SJCRH30 (cell line): ENCODE measurements at regions not wholly inside any gene's neighbourhood (a gene's known extent, or its start where the extent isn't known, plus 50 kb on each side); places are given as distances from the start of the nearest gene placed in this dataset.

Source experiments
- DNase-seq, 2 experiments: peaks; one replicate each; pipeline ENCODE4 v3.0.0-alpha.2; 2015 to 2020
- H3K27ac ChIP-seq: fragments of 250-450 bp; sonication (Bioruptor Pico); 2 replicates; pipeline ENCODE4 v1.5.1; 2020; ENCODE audit warnings: mild to moderate bottlenecking, moderate library complexity
- H3K27me3 ChIP-seq: fragments of 250-450 bp; sonication (Bioruptor Pico); 2 replicates; pipeline ENCODE4 v1.5.1; 2020; ENCODE audit warnings: mild to moderate bottlenecking, moderate library complexity
- H3K36me3 ChIP-seq: fragments of 250-450 bp; sonication (Bioruptor Pico); 2 replicates; pipeline ENCODE4 v1.5.1; 2020; ENCODE audit warnings: mild to moderate bottlenecking, moderate library complexity
- H3K4me1 ChIP-seq: fragments of 250-450 bp; sonication (Bioruptor Pico); 2 replicates; pipeline ENCODE4 v1.5.1; 2020; ENCODE audit warnings: mild to moderate bottlenecking, moderate library complexity
- H3K4me3 ChIP-seq: fragments of 250-450 bp; sonication (Bioruptor Pico); 2 replicates; pipeline ENCODE4 v1.5.1; 2020; ENCODE audit warnings: mild to moderate bottlenecking, moderate library complexity
- H3K9me3 ChIP-seq: fragments of 250-450 bp; sonication (Bioruptor Pico); replicated peaks from 2 replicates; pipeline ENCODE4 v1.5.1; 2020; ENCODE audit warnings: mild to moderate bottlenecking, moderate library complexity

GRCh38 chr18:39655341-39655740 lies 2089.7 kb upstream of the CELF4 start:
- Histone ChIP-seq H3K9me3 (no peaks in the 10 kb centered on the region), H3K27ac (no peak overlapping the region), H3K4me1 (no peaks in the 10 kb centered on the region), H3K27me3 (no peaks in the 10 kb centered on the region), H3K4me3 (no peak overlapping the region), H3K36me3 (no peaks in the 10 kb centered on the region)
- DNase-seq = no peak

- Histone ChIP-seq H3K27ac (no peak overlapping the region), H3K9me3 (no peaks in the 10 kb centered on the region), H3K4me1 (no peaks in the 10 kb centered on the region), H3K4me3 (no peak overlapping the region), H3K27me3 (no peaks in the 10 kb centered on the region), H3K36me3 (no peaks in the 10 kb centered on the region)
- no peak for DNase-seq
Observed at GRCh38 chr18:39653221-39653620, 2087.6 kb upstream of the CELF4 start.

- Histone ChIP-seq H3K27ac (no peak overlapping the region), H3K27me3 (no peaks in the 10 kb centered on the region), H3K4me1 (no peaks in the 10 kb centered on the region), H3K9me3 (no peaks in the 10 kb centered on the region), H3K36me3 (no peaks in the 10 kb centered on the region), H3K4me3 (no peak overlapping the region)
- no peak for DNase-seq
Observed at GRCh38 chr18:39648616-39649015, 2083.0 kb upstream of the CELF4 start.

- H3K27ac ChIP-seq = no peak overlapping the region
- no peaks in the 10 kb centered on the region for H3K4me1 ChIP-seq
- H3K27me3 ChIP-seq = no peaks in the 10 kb centered on the region
- peak; percentile 6 to 51 for DNase-seq
- H3K4me3 ChIP-seq = no peak overlapping the region
- H3K36me3 ChIP-seq = no peaks in the 10 kb centered on the region
- no peaks in the 10 kb centered on the region for H3K9me3 ChIP-seq
Observed at GRCh38 chr18:39647627-39648534, 2082.3 kb upstream of the CELF4 start.

- H3K4me3 ChIP-seq = no peak overlapping the region
- H3K27me3 ChIP-seq = no peaks in the 10 kb centered on the region
- H3K36me3 ChIP-seq = no peaks in the 10 kb centered on the region
- no peaks in the 10 kb centered on the region for H3K9me3 ChIP-seq
- no peaks in the 10 kb centered on the region for H3K4me1 ChIP-seq
- no peak overlapping the region for H3K27ac ChIP-seq
- no peak for DNase-seq
Observed at GRCh38 chr18:39638224-39638623, 2072.6 kb upstream of the CELF4 start.

GRCh38 chr18:39636931-39637330 lies 2071.3 kb upstream of the CELF4 start:
- Histone ChIP-seq H3K27ac (no peak overlapping the region), H3K4me1 (no peaks in the 10 kb centered on the region), H3K27me3 (no peaks in the 10 kb centered on the region), H3K4me3 (no peak overlapping the region), H3K36me3 (no peaks in the 10 kb centered on the region), H3K9me3 (no peaks in the 10 kb centered on the region)
- no peak for DNase-seq

GRCh38 chr18:39635966-39636365 lies 2070.4 kb upstream of the CELF4 start:
- H3K4me3 ChIP-seq = no peak overlapping the region
- no peaks in the 10 kb centered on the region for H3K9me3 ChIP-seq
- H3K27me3 ChIP-seq = no peaks in the 10 kb centered on the region
- DNase-seq = no peak
- no peaks in the 10 kb centered on the region for H3K4me1 ChIP-seq
- no peaks in the 10 kb centered on the region for H3K36me3 ChIP-seq
- H3K27ac ChIP-seq = no peak overlapping the region

GRCh38 chr18:39635192-39635591 lies 2069.6 kb upstream of the CELF4 start:
- no peak for DNase-seq
- Histone ChIP-seq H3K27ac (no peak overlapping the region), H3K27me3 (no peaks in the 10 kb centered on the region), H3K4me1 (no peaks in the 10 kb centered on the region), H3K9me3 (no peaks in the 10 kb centered on the region), H3K36me3 (no peaks in the 10 kb centered on the region), H3K4me3 (no peak overlapping the region)

- H3K27ac ChIP-seq = no peak overlapping the region
- H3K9me3 ChIP-seq = no peaks in the 10 kb centered on the region
- H3K36me3 ChIP-seq = no peaks in the 10 kb centered on the region
- no peak for DNase-seq
- no peak overlapping the region for H3K4me3 ChIP-seq
- H3K4me1 ChIP-seq = no peaks in the 10 kb centered on the region
- H3K27me3 ChIP-seq = no peaks in the 10 kb centered on the region
Observed at GRCh38 chr18:39627936-39628335, 2062.3 kb upstream of the CELF4 start.

- Histone ChIP-seq H3K4me1 (no peaks in the 10 kb centered on the region), H3K4me3 (no peak overlapping the region), H3K9me3 (no peaks in the 10 kb centered on the region), H3K27ac (no peak overlapping the region), H3K27me3 (no peaks in the 10 kb centered on the region), H3K36me3 (no peaks in the 10 kb centered on the region)
- no peak for DNase-seq
Observed at GRCh38 chr18:39624961-39625360, 2059.4 kb upstream of the CELF4 start.

- H3K36me3 ChIP-seq = no peaks in the 10 kb centered on the region
- no peaks in the 10 kb centered on the region for H3K4me1 ChIP-seq
- no peaks in the 10 kb centered on the region for H3K27me3 ChIP-seq
- no peak overlapping the region for H3K27ac ChIP-seq
- no peak for DNase-seq
- no peak overlapping the region for H3K4me3 ChIP-seq
- H3K9me3 ChIP-seq = no peaks in the 10 kb centered on the region
Observed at GRCh38 chr18:39622431-39622830, 2056.8 kb upstream of the CELF4 start.

GRCh38 chr18:39620551-39621168 lies 2055.1 kb upstream of the CELF4 start:
- Histone ChIP-seq H3K9me3 (no peaks in the 10 kb centered on the region), H3K36me3 (no peaks in the 10 kb centered on the region), H3K4me3 (no peak overlapping the region), H3K4me1 (no peaks in the 10 kb centered on the region), H3K27me3 (no peaks in the 10 kb centered on the region), H3K27ac (no peak overlapping the region)
- no peak for DNase-seq

GRCh38 chr18:39618265-39619003 lies 2052.8 kb upstream of the CELF4 start:
- Histone ChIP-seq H3K9me3 (no peaks in the 10 kb centered on the region), H3K36me3 (no peaks in the 10 kb centered on the region), H3K27me3 (no peaks in the 10 kb centered on the region), H3K27ac (no peak overlapping the region), H3K4me1 (no peaks in the 10 kb centered on the region), H3K4me3 (no peak overlapping the region)
- DNase-seq = no peak

- H3K36me3 ChIP-seq = no peaks in the 10 kb centered on the region
- no peak overlapping the region for H3K27ac ChIP-seq
- DNase-seq = no peak
- H3K4me1 ChIP-seq = no peaks in the 10 kb centered on the region
- H3K27me3 ChIP-seq = no peaks in the 10 kb centered on the region
- no peak overlapping the region for H3K4me3 ChIP-seq
- no peaks in the 10 kb centered on the region for H3K9me3 ChIP-seq
Observed at GRCh38 chr18:39611381-39612100, 2045.9 kb upstream of the CELF4 start.

- H3K27me3 ChIP-seq = no peaks in the 10 kb centered on the region
- DNase-seq = no peak
- no peak overlapping the region for H3K27ac ChIP-seq
- H3K4me1 ChIP-seq = no peaks in the 10 kb centered on the region
- H3K9me3 ChIP-seq = no peaks in the 10 kb centered on the region
- no peaks in the 10 kb centered on the region for H3K36me3 ChIP-seq
- H3K4me3 ChIP-seq = no peak overlapping the region
Observed at GRCh38 chr18:39607034-39607433, 2041.4 kb upstream of the CELF4 start.
